Ishikawa (cell line): ENCODE measurements at regions not wholly inside any gene's neighbourhood (a gene's known extent, or its start where the extent isn't known, plus 50 kb on each side); places are given as distances from the start of the nearest gene placed in this dataset.

Experiments
- CEBPB ChIP-seq: IDR thresholded peaks from 2 replicates; pipeline ENCODE4 v1.6.1; 2012
- CREB1 ChIP-seq: IDR thresholded peaks from 2 replicates; pipeline ENCODE4 v1.6.1; 2012; ENCODE audit warnings: low read depth
- EGR1 ChIP-seq: IDR thresholded peaks from 2 replicates; pipeline ENCODE4 v1.6.1; 2012
- EP300 ChIP-seq: IDR thresholded peaks from 2 replicates; pipeline ENCODE4 v1.6.1; 2012; ENCODE audit warnings: borderline replicate concordance
- FOXM1 ChIP-seq: IDR thresholded peaks from 2 replicates; pipeline ENCODE4 v1.6.1; 2012; ENCODE audit warnings: low read depth, borderline replicate concordance
- NFIC ChIP-seq: IDR thresholded peaks from 2 replicates; pipeline ENCODE4 v1.6.1; 2012
- RAD21 ChIP-seq: IDR thresholded peaks from 2 replicates; pipeline ENCODE4 v1.6.1; 2012; ENCODE audit warnings: low read depth
- TAF1 ChIP-seq: IDR thresholded peaks from 2 replicates; pipeline ENCODE4 v1.6.1; 2012; ENCODE audit warnings: low read depth, mild to moderate bottlenecking
- TCF12 ChIP-seq: IDR thresholded peaks from 2 replicates; pipeline ENCODE4 v1.6.1; 2012; ENCODE audit warnings: low read depth
- TEAD4 ChIP-seq: IDR thresholded peaks from 2 replicates; pipeline ENCODE4 v1.6.1; 2012
- YY1 ChIP-seq: IDR thresholded peaks from 2 replicates; pipeline ENCODE4 v1.6.1; 2012; ENCODE audit warnings: low read depth
- ZBTB7A ChIP-seq: IDR thresholded peaks from 2 replicates; pipeline ENCODE4 v1.6.1; 2012; ENCODE audit warnings: low read depth
- TF ChIP-seq, protein P1 (sequence below): IDR thresholded peaks from 2 replicates; pipeline ENCODE4 v1.6.1; 2012
- TF ChIP-seq, protein P2 (sequence below): IDR thresholded peaks from 2 replicates; pipeline ENCODE4 v1.6.1; 2012
- TF ChIP-seq, protein P3 (sequence below): IDR thresholded peaks from 2 replicates; pipeline ENCODE4 v1.6.1; 2012; ENCODE audit warnings: low read depth, mild to moderate bottlenecking

DNA sequence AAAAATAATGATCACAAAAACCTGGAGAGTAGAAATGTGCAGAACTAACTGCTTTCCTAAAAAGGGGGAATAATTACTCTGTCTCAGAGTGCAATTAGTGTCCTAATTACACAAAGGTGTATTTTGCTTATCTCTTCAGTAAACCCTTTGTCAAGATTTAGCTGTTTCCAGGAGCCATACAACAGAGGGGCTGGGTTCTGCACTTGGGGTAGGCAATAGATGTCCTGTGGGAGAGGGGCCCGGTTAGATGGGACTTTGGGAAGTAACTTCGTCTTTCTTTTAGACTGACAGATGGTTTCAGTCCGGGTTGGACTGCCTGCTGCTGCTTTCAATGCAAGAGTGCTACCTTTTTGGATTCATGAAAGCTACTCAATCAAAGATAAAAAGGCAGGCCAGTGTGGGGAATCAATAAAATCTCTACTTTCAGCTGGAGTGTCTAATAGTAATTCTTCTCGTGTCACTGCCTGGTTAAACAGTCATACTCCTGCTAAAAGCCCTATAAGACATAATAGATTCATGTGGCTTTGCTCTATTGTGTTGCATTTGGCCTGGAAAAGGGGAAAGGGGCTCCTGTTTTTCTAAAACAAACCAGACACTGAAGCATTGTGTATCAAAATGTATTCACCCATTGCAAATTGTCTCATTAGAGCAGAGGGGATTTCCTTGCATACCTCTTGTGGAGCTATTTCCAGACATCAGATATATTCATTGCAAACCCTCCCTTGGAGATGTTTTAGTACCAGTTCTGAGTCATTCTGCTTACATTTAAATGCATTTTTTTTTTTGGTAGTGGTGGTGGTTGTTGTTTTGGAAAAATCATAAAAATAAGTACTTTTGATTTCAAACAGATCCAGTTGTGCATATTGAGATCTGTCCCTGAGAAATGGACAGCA, 83.3 kb upstream of the PCDH8 start:
- TF ChIP-seq, protein P1, sequence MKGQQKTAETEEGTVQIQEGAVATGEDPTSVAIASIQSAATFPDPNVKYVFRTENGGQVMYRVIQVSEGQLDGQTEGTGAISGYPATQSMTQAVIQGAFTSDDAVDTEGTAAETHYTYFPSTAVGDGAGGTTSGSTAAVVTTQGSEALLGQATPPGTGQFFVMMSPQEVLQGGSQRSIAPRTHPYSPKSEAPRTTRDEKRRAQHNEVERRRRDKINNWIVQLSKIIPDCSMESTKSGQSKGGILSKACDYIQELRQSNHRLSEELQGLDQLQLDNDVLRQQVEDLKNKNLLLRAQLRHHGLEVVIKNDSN: no peak
- TF ChIP-seq RAD21 (no peak), TEAD4 (no peak), CEBPB (no peak), EP300 (no peak), FOXM1 (no peak), CREB1 (no peak), NFIC (no peak), EGR1 (no peak), TCF12 (no peak), YY1 (no peak), TAF1 (no peak)
- TF ChIP-seq, protein P2, sequence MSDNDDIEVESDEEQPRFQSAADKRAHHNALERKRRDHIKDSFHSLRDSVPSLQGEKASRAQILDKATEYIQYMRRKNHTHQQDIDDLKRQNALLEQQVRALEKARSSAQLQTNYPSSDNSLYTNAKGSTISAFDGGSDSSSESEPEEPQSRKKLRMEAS: no peak
- TF ChIP-seq, protein P3, sequence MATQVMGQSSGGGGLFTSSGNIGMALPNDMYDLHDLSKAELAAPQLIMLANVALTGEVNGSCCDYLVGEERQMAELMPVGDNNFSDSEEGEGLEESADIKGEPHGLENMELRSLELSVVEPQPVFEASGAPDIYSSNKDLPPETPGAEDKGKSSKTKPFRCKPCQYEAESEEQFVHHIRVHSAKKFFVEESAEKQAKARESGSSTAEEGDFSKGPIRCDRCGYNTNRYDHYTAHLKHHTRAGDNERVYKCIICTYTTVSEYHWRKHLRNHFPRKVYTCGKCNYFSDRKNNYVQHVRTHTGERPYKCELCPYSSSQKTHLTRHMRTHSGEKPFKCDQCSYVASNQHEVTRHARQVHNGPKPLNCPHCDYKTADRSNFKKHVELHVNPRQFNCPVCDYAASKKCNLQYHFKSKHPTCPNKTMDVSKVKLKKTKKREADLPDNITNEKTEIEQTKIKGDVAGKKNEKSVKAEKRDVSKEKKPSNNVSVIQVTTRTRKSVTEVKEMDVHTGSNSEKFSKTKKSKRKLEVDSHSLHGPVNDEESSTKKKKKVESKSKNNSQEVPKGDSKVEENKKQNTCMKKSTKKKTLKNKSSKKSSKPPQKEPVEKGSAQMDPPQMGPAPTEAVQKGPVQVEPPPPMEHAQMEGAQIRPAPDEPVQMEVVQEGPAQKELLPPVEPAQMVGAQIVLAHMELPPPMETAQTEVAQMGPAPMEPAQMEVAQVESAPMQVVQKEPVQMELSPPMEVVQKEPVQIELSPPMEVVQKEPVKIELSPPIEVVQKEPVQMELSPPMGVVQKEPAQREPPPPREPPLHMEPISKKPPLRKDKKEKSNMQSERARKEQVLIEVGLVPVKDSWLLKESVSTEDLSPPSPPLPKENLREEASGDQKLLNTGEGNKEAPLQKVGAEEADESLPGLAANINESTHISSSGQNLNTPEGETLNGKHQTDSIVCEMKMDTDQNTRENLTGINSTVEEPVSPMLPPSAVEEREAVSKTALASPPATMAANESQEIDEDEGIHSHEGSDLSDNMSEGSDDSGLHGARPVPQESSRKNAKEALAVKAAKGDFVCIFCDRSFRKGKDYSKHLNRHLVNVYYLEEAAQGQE: no peak

DNA sequence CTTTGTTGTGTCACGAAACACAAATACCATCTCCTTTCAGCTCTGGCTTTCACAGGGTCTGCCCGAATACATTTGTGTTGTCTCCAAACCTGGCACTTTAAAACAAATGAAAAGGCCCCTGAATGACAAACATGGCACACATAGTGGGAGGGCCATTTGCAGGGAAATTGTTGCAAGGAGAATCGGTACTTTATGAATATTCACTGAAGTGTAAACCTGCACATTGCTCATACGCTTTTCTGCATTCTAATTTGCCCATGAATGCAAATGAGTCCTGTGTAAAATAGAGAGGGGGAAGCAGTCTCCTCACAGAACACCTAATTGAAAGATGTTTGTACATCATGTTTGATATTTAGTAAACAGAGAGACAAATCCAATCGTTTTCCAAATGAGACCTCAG, 82.7 kb upstream of the PCDH8 start:
- TF ChIP-seq, protein P2: no peak
- TF ChIP-seq EP300: no peak

DNA sequence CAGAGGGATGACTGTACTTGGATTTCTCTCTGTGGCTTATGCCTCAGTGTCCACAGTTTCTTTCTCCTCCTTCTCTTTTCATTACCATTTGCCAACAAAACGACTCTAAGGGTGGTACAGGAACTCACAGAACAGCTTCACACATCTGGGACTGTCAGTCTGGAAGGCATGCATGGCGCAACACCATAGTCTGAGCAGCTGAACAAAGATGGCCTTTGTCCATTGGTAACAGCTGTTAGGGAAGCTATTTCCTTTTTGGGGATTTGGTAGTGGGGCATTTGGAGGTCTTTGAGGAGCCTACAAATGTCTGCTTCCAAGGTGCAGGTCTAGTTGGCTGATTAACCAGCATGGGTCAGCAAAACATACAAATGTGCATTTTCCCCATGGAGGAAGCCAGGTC, 81.4 kb upstream of the PCDH8 start:
- TF ChIP-seq CREB1 (no peak), FOXM1 (no peak), YY1 (no peak), ZBTB7A (no peak), NFIC (no peak), RAD21 (no peak), TEAD4 (no peak), TAF1 (no peak), CEBPB (no peak), TCF12 (no peak), EP300 (no peak), EGR1 (no peak)
- TF ChIP-seq, protein P2: no peak
- TF ChIP-seq, protein P1: no peak
- TF ChIP-seq, protein P3: no peak

DNA sequence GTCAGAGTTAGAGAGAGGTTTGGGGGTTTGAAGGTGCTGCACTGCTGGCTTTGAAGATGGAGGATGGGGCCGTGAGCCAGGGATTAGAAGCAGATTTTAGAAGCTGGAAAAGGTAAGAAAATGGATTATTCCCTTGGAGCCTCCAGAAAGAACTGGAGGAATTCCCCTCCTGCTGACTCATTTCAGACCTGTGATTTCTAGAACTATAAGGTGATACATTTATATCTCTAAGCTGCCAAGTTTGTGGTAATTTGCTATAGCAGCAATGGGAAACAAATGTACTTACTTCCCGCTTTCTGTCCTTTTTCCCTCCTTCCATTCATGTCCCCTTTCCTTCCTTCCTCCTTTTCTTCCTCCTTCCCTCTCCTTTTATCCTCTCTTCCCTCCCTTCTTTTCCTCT, 78.5 kb upstream of the PCDH8 start:
- TF ChIP-seq, protein P2: no peak
- no peak for TF ChIP-seq TEAD4
- TF ChIP-seq FOXM1: no peak
- TF ChIP-seq ZBTB7A: no peak
- no peak for TF ChIP-seq CEBPB
- no peak for TF ChIP-seq TAF1

DNA sequence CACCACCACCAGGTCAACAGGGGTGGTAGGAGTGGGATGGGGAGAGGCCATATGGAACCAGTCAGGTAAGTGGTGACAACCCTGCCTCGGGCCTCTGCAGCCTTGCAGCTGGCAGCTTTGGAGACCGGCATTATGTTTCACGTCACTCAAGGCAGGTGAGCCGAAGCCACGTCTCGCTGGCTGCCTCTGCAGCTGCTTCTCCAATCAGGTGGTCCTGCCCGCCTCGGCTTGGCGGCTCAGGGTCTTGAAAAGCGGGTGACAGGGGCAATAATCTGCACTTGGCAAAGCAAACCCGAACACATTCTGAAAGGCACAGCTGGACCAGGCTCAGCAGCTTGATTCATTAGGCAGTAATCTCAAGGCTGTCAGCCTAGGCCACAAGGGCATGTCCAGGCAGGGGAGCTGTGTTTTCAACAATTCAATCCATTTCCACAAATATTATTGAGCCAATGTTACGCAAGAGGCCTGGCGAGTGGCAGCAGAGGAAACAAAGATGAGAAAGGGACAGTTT, 77.4 kb upstream of the PCDH8 start:
- TF ChIP-seq NFIC (no peak), YY1 (no peak), TAF1 (no peak), TEAD4 (no peak), RAD21 (no peak), TCF12 (no peak)

DNA sequence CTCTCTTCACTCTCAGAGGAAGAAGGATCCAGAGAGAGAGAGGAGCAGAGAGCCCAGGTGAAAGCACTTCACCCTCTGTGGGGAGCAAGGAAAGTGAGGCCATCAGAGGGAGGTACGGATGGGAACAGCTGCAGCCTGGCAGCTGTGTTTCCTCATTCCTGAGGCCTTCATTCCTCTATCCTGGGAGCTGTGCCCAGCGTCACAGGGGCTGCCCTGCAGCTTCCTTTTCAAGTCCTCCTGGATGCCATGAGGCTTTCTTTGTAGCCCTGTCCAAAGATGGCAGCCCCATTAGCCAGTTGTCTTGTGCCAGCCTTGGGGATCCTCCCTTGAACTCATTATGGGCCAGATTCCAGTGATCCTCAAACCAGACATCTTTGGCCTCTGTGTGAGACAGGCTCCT, 76.8 kb upstream of the PCDH8 start:
- no peak for TF ChIP-seq NFIC
- TF ChIP-seq, protein P2: no peak
- TF ChIP-seq EP300: no peak
- no peak for TF ChIP-seq TAF1
- no peak for TF ChIP-seq FOXM1
- no peak for TF ChIP-seq YY1
- TF ChIP-seq, protein P3: no peak
- no peak for TF ChIP-seq TEAD4
- TF ChIP-seq, protein P1: no peak
- no peak for TF ChIP-seq ZBTB7A
- no peak for TF ChIP-seq CEBPB
- no peak for TF ChIP-seq RAD21
- no peak for TF ChIP-seq EGR1
- no peak for TF ChIP-seq TCF12
- no peak for TF ChIP-seq CREB1
